Thoracic aorta (tissue), 2 donors: ENCODE measurements at regions not wholly inside any gene's neighbourhood (a gene's known extent, or its start where the extent isn't known, plus 50 kb on each side); places are given as distances from the start of the nearest gene placed in this dataset.

ENCODE experiments used
- ATAC-seq: fragments of 150-250 bp; one replicate; pipeline ENCODE4 v1.8.0; 2017; ENCODE audit warnings: low read depth; ENCODE audit not compliant: insufficient number of reproducible peaks, low FRiP score
- DNase-seq: peaks from one replicate; pipeline ENCODE4 v3.0.0-alpha.2; 2020; ENCODE audit warnings: low spot score
- H3K27ac ChIP-seq, 2 donors: fragments of 200-600 bp; sonication (generic); 1 replicate in 1 of 2; 2 replicates in 1 of 2; pipeline ENCODE4 v1.5.1; 2016; ENCODE audit warnings: mild to moderate bottlenecking in 2 of 2, moderate library complexity in 2 of 2
- H3K27me3 ChIP-seq: fragments of 200-600 bp; sonication (generic); replicated peaks from 2 replicates; pipeline ENCODE4 v1.6.0; 2016; ENCODE audit warnings: mild to moderate bottlenecking; ENCODE audit not compliant: insufficient read depth
- H3K36me3 ChIP-seq: fragments of 200-600 bp; sonication (generic); one replicate; pipeline ENCODE4 v1.5.1; 2016
- H3K4me1 ChIP-seq, 2 donors: fragments of 200-600 bp; sonication (generic); 1 replicate in 1 of 2; 2 replicates in 1 of 2; pipeline versions ENCODE4 v1.5.1 to v1.6.0; 2016; ENCODE audit warnings: low read depth in 2 of 2, mild to moderate bottlenecking in 1 of 2; ENCODE audit not compliant: control insufficient read depth in 1 of 2
- H3K4me3 ChIP-seq: fragments of 200-600 bp; sonication (generic); 2 replicates; pipeline ENCODE4 v1.5.1; 2016; ENCODE audit warnings: mild to moderate bottlenecking
- H3K9me3 ChIP-seq: fragments of 200-600 bp; sonication (generic); 2 replicates; pipeline ENCODE4 v1.5.1; 2016
- CTCF ChIP-seq: fragments of 200-600 bp; sonication (generic); IDR thresholded peaks from one replicate; pipeline ENCODE4 v1.5.1; 2019; ENCODE audit warnings: antibody characterized with exemption

GRCh38 chr1:34524783-34525182 is 230.1 kb upstream of the GJB5 start:
- no peaks in the 10 kb centered on the region for H3K27me3 ChIP-seq

GRCh38 chr1:34529935-34530859 is 224.7 kb upstream of the GJB5 start:
- Histone ChIP-seq H3K27ac (no peak overlapping the region), H3K27me3 (no peaks in the 10 kb centered on the region), H3K4me3 (no peak overlapping the region), H3K36me3 (no peaks in the 10 kb centered on the region), H3K9me3 (no peaks in the 10 kb centered on the region), H3K4me1 (no peaks in the 10 kb centered on the region)
- TF ChIP-seq CTCF: no peak
- no peak for DNase-seq
- no peak for ATAC-seq

More at GRCh38 chr1:34524783-34525182, 230.1 kb upstream of the GJB5 start:
- H3K4me3 ChIP-seq: no peak overlapping the region
- no peaks in the 10 kb centered on the region for H3K4me1 ChIP-seq
- DNase-seq (no peak), ATAC-seq (no peak)
- no peaks in the 10 kb centered on the region for H3K36me3 ChIP-seq
- TF ChIP-seq CTCF: no peak
- no peaks in the 10 kb centered on the region for H3K9me3 ChIP-seq
- H3K27ac ChIP-seq: no peak overlapping the region

- TF ChIP-seq CTCF: no peak
These were observed 222.7 kb upstream of the GJB5 start for GRCh38 chr1:34532113-34532512.

GRCh38 chr1:34538481-34538880 is 216.4 kb upstream of the GJB5 start:
- H3K4me1 ChIP-seq: no peaks in the 10 kb centered on the region
- no peak overlapping the region for H3K27ac ChIP-seq
- no peak overlapping the region for H3K4me3 ChIP-seq
- no peak for TF ChIP-seq CTCF
- ATAC-seq (no peak), DNase-seq (no peak)
- no peaks in the 10 kb centered on the region for H3K9me3 ChIP-seq
- no peaks in the 10 kb centered on the region for H3K27me3 ChIP-seq
- H3K36me3 ChIP-seq: no peaks in the 10 kb centered on the region

More at GRCh38 chr1:34532113-34532512, 222.7 kb upstream of the GJB5 start:
- H3K27me3 ChIP-seq: no peaks in the 10 kb centered on the region
- H3K9me3 ChIP-seq: no peaks in the 10 kb centered on the region
- DNase-seq (no peak), ATAC-seq (no peak)
- H3K36me3 ChIP-seq: no peaks in the 10 kb centered on the region
- no peak overlapping the region for H3K4me3 ChIP-seq
- no peaks in the 10 kb centered on the region for H3K4me1 ChIP-seq
- H3K27ac ChIP-seq: no peak overlapping the region

- DNase-seq (no peak), ATAC-seq (no peak)
- Histone ChIP-seq H3K9me3 (peaks cover 5% of the 10 kb centered on the region), H3K27me3 (no peaks in the 10 kb centered on the region), H3K4me3 (no peak overlapping the region), H3K27ac (no peak overlapping the region), H3K36me3 (no peaks in the 10 kb centered on the region), H3K4me1 (no peaks in the 10 kb centered on the region)
- TF ChIP-seq CTCF: no peak
These were observed 207.7 kb upstream of the GJB5 start for GRCh38 chr1:34547046-34547674.
